ENCODE measurements at regions not wholly inside any gene's neighbourhood (a gene's known extent, or its start where the extent isn't known, plus 50 kb on each side); places are given as distances from the start of the nearest gene placed in this dataset.

DNA sequence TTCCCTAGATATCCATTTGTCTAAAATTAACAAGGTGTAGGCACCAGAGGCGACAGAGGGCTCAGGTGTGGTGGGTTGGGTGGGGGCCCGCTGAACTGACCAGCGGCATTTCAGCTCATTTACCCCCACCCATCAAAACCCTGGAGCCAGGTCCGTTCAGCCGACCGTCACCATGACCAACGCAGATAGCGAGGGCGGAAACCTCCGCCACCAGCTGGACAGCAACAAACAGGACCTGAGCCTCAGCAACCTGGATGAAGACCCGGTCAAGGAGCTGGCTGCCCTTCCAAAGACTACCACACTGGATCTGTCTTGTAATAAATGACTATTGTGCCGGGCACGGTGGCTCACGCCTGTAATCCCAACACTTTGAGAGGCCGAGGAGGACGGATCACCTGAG, 120.8 kb upstream of the LGSN start:
- no peaks in the 10 kb centered on the region for H3K4me1 Mint-ChIP-seq
- H3K36me3 Mint-ChIP-seq (ENCODE audit: low read depth): no peaks in the 10 kb centered on the region
- TF ChIP-seq, protein P1, sequence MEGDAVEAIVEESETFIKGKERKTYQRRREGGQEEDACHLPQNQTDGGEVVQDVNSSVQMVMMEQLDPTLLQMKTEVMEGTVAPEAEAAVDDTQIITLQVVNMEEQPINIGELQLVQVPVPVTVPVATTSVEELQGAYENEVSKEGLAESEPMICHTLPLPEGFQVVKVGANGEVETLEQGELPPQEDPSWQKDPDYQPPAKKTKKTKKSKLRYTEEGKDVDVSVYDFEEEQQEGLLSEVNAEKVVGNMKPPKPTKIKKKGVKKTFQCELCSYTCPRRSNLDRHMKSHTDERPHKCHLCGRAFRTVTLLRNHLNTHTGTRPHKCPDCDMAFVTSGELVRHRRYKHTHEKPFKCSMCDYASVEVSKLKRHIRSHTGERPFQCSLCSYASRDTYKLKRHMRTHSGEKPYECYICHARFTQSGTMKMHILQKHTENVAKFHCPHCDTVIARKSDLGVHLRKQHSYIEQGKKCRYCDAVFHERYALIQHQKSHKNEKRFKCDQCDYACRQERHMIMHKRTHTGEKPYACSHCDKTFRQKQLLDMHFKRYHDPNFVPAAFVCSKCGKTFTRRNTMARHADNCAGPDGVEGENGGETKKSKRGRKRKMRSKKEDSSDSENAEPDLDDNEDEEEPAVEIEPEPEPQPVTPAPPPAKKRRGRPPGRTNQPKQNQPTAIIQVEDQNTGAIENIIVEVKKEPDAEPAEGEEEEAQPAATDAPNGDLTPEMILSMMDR (IDR thresholded peaks at IDR 0.05): no peak
- H3K9me3 Mint-ChIP-seq: peaks cover 6% of the 10 kb centered on the region
- H3K27me3 Mint-ChIP-seq: peaks cover 2% of the 10 kb centered on the region
- H3K4me3 Mint-ChIP-seq: no peak overlapping the region
- no peak overlapping the region for H3K27ac Mint-ChIP-seq
- ChIA-PET POLR2A (no interaction called here), CTCF (no interaction called here)
- no peak for DNase-seq
- no peak for ATAC-seq (ENCODE audit: low read depth)
- intact Hi-C loops (cut with micrococcal nuclease): no loop called here

GRCh38 chr6:63441266-63441956, 121.6 kb upstream of the LGSN start:
- H3K4me1 Mint-ChIP-seq: no peaks in the 10 kb centered on the region
- ATAC-seq (ENCODE audit: low read depth) (no peak), DNase-seq (no peak)
- H3K4me3 Mint-ChIP-seq: peak overlapping the region; percentile 50
- intact Hi-C loops (cut with micrococcal nuclease): no loop called here
- H3K27me3 Mint-ChIP-seq: peaks cover 1% of the 10 kb centered on the region
- H3K27ac Mint-ChIP-seq: no peak overlapping the region
- CTCF ChIA-PET: no interaction called here
- POLR2A ChIA-PET: no interaction called here
- TF ChIP-seq, protein P1 (IDR thresholded peaks at IDR 0.05): no peak
- H3K36me3 Mint-ChIP-seq (ENCODE audit: low read depth): no peaks in the 10 kb centered on the region
- peaks cover 6% of the 10 kb centered on the region for H3K9me3 Mint-ChIP-seq

- TF ChIP-seq, protein P1 (IDR thresholded peaks at IDR 0.05): no peak
- POLR2A ChIA-PET: no interaction called here
- intact Hi-C loops (cut with micrococcal nuclease): no loop called here
- ATAC-seq (ENCODE audit: low read depth) (no peak), DNase-seq (no peak)
- CTCF ChIA-PET: no interaction called here
- Mint-ChIP-seq H3K27me3 (no peaks in the 10 kb centered on the region), H3K4me1 (no peaks in the 10 kb centered on the region), H3K9me3 (peaks cover 6% of the 10 kb centered on the region), H3K36me3 (ENCODE audit: low read depth) (no peaks in the 10 kb centered on the region), H3K4me3 (no peak overlapping the region), H3K27ac (no peak overlapping the region)
These were observed 123.1 kb upstream of the LGSN start for GRCh38 chr6:63442870-63443269.

- H3K4me1 Mint-ChIP-seq: no peaks in the 10 kb centered on the region
- CTCF ChIA-PET: no interaction called here
- no peak overlapping the region for H3K4me3 Mint-ChIP-seq
- no peak for ATAC-seq (ENCODE audit: low read depth)
- intact Hi-C loops (cut with micrococcal nuclease): no loop called here
- no peak overlapping the region for H3K27ac Mint-ChIP-seq
- no peaks in the 10 kb centered on the region for H3K27me3 Mint-ChIP-seq
- TF ChIP-seq, protein P1 (IDR thresholded peaks at IDR 0.05): no peak
- POLR2A ChIA-PET: no interaction called here
- H3K9me3 Mint-ChIP-seq: peaks cover 6% of the 10 kb centered on the region
- no peak for DNase-seq
- no peaks in the 10 kb centered on the region for H3K36me3 Mint-ChIP-seq (ENCODE audit: low read depth)
These were observed 125.0 kb upstream of the LGSN start for GRCh38 chr6:63444768-63445167.

GRCh38 chr6:63446405-63446804, 125.9 kb upstream of the LOC128125822 start:
- no peaks in the 10 kb centered on the region for H3K36me3 Mint-ChIP-seq (ENCODE audit: low read depth)
- POLR2A ChIA-PET: no interaction called here
- no peak overlapping the region for H3K4me3 Mint-ChIP-seq
- intact Hi-C loops (cut with micrococcal nuclease): no loop called here
- no peaks in the 10 kb centered on the region for H3K4me1 Mint-ChIP-seq
- CTCF ChIA-PET: no interaction called here
- TF ChIP-seq, protein P1 (IDR thresholded peaks at IDR 0.05): no peak
- no peak overlapping the region for H3K27ac Mint-ChIP-seq
- H3K27me3 Mint-ChIP-seq: no peaks in the 10 kb centered on the region
- ATAC-seq (ENCODE audit: low read depth): no peak
- peaks cover 6% of the 10 kb centered on the region for H3K9me3 Mint-ChIP-seq
- DNase-seq: no peak
